Thyroid gland (tissue), 4 donors: ENCODE measurements at regions not wholly inside any gene's neighbourhood (a gene's known extent, or its start where the extent isn't known, plus 50 kb on each side); places are given as distances from the start of the nearest gene placed in this dataset.

Experiments used
- POLR2A ChIP-seq, 2 donors: fragments of 450-650 bp; IDR thresholded peaks; one replicate each; pipeline ENCODE4 v1.6.1; 2017; ENCODE audit warnings: antibody characterized with exemption in 2 of 2, mild to moderate bottlenecking in 2 of 2, moderate library complexity in 1 of 2
- TF ChIP-seq, protein P1 (sequence below), 6 experiments: fragments of 200-600 bp in 3 of 6; fragments of 450-650 bp in 3 of 6; sonication (generic) in 3 of 6; IDR thresholded peaks; one replicate each; pipeline ENCODE4 v1.5.1; 2016 to 2019; ENCODE audit warnings: antibody characterized with exemption in 6 of 6, mild to moderate bottlenecking in 2 of 6, inconsistent platforms in 1 of 6, moderate library complexity in 1 of 6

- TF ChIP-seq, protein P1, sequence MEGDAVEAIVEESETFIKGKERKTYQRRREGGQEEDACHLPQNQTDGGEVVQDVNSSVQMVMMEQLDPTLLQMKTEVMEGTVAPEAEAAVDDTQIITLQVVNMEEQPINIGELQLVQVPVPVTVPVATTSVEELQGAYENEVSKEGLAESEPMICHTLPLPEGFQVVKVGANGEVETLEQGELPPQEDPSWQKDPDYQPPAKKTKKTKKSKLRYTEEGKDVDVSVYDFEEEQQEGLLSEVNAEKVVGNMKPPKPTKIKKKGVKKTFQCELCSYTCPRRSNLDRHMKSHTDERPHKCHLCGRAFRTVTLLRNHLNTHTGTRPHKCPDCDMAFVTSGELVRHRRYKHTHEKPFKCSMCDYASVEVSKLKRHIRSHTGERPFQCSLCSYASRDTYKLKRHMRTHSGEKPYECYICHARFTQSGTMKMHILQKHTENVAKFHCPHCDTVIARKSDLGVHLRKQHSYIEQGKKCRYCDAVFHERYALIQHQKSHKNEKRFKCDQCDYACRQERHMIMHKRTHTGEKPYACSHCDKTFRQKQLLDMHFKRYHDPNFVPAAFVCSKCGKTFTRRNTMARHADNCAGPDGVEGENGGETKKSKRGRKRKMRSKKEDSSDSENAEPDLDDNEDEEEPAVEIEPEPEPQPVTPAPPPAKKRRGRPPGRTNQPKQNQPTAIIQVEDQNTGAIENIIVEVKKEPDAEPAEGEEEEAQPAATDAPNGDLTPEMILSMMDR (IDR thresholded peaks at IDR 0.05): no peak
- no peak for TF ChIP-seq POLR2A (IDR thresholded peaks at IDR 0.05)
These were observed 68.6 kb upstream of the GALNT9 start for GRCh38 chr12:132397934-132398385.
